ENCODE measurements at regions not wholly inside any gene's neighbourhood (a gene's known extent, or its start where the extent isn't known, plus 50 kb on each side); places are given as distances from the start of the nearest gene placed in this dataset.

GRCh38 chr5:179416114-179416822 is 71.0 kb upstream of the ADAMTS2 start:
- no peak overlapping the region for H3K4me3 ChIP-seq (ENCODE audit: low read depth, low read length)
- no peak for TF ChIP-seq CTCF (IDR thresholded peaks at IDR 0.05; ENCODE audit: low read depth, low read length, missing control alignments)
- in situ Hi-C loops (cut with HindIII; ENCODE audit: low sequenced_read_pairs): no loop called here
- DNase-seq (ENCODE audit: low read depth): no peak

- TF ChIP-seq CTCF (IDR thresholded peaks at IDR 0.05; ENCODE audit: low read depth, low read length, missing control alignments): no peak
- no peak overlapping the region for H3K4me3 ChIP-seq (ENCODE audit: low read depth, low read length)
- no peak for DNase-seq (ENCODE audit: low read depth)
- in situ Hi-C loops (cut with HindIII; ENCODE audit: low sequenced_read_pairs): no loop called here
These were observed 70.2 kb upstream of the ADAMTS2 start for GRCh38 chr5:179415291-179416060.

GRCh38 chr5:179414459-179415261 is 69.4 kb upstream of the ADAMTS2 start:
- in situ Hi-C loops (cut with HindIII; ENCODE audit: low sequenced_read_pairs): no loop called here
- TF ChIP-seq CTCF (IDR thresholded peaks at IDR 0.05; ENCODE audit: low read depth, low read length, missing control alignments): no peak
- H3K4me3 ChIP-seq (ENCODE audit: low read depth, low read length): no peak overlapping the region
- DNase-seq (ENCODE audit: low read depth): no peak

GRCh38 chr5:179413711-179414458 is 68.6 kb upstream of the ADAMTS2 start:
- DNase-seq (ENCODE audit: low read depth): no peak
- TF ChIP-seq CTCF (IDR thresholded peaks at IDR 0.05; ENCODE audit: low read depth, low read length, missing control alignments): no peak
- H3K4me3 ChIP-seq (ENCODE audit: low read depth, low read length): no peak overlapping the region
- in situ Hi-C loops (cut with HindIII; ENCODE audit: low sequenced_read_pairs): no loop called here

GRCh38 chr5:179413086-179413690 is 67.9 kb upstream of the ADAMTS2 start:
- H3K4me3 ChIP-seq (ENCODE audit: low read depth, low read length): no peak overlapping the region
- TF ChIP-seq CTCF (IDR thresholded peaks at IDR 0.05; ENCODE audit: low read depth, low read length, missing control alignments): no peak
- in situ Hi-C loops (cut with HindIII; ENCODE audit: low sequenced_read_pairs): no loop called here
- no peak for DNase-seq (ENCODE audit: low read depth)

Measured in astrocyte of the cerebellum (primary cell).